Uterus (tissue), 3 donors: ENCODE measurements at regions not wholly inside any gene's neighbourhood (a gene's known extent, or its start where the extent isn't known, plus 50 kb on each side); places are given as distances from the start of the nearest gene placed in this dataset.

Source experiments
- DNase-seq, 2 donors: peaks; one replicate each; pipeline ENCODE4 v3.0.0-alpha.2; 2019 to 2020
- H3K27ac ChIP-seq, 2 donors: fragments of 200-600 bp; sonication (generic); 1 replicate in 1 of 2; 2 replicates in 1 of 2; pipeline ENCODE4 v1.5.1; 2016 to 2018
- H3K27me3 ChIP-seq, 2 donors: fragments of 200-600 bp; sonication (generic); one replicate each; pipeline ENCODE4 v1.5.1; 2018 to 2019; ENCODE audit warnings: control low read depth in 1 of 2
- H3K36me3 ChIP-seq, 2 donors: fragments of 200-600 bp; sonication (generic); one replicate each; pipeline ENCODE4 v1.5.1; 2019; ENCODE audit warnings: control low read depth in 1 of 2
- H3K4me1 ChIP-seq, 2 donors: fragments of 200-600 bp; sonication (generic); one replicate each; pipeline ENCODE4 v1.5.1; 2018 to 2019; ENCODE audit warnings: control low read depth in 1 of 2
- H3K4me3 ChIP-seq, 2 donors: fragments of 200-600 bp; sonication (generic); 1 replicate in 1 of 2; 2 replicates in 1 of 2; pipeline ENCODE4 v1.5.1; 2018 to 2019; ENCODE audit warnings: mild to moderate bottlenecking in 1 of 2
- H3K9me3 ChIP-seq, 2 donors: fragments of 200-600 bp; sonication (generic); one replicate each; pipeline ENCODE4 v1.5.1; 2019; ENCODE audit warnings: control low read depth in 1 of 2
- CTCF ChIP-seq, 4 experiments: fragments of 200-600 bp in 2 of 4; fragments of 450-650 bp in 2 of 4; sonication (generic) in 2 of 4; IDR thresholded peaks; one replicate each; pipeline ENCODE4 v1.5.1; 2016 to 2019; ENCODE audit warnings: antibody characterized with exemption in 4 of 4, mild to moderate bottlenecking in 2 of 4, moderate library complexity in 1 of 4
- POLR2A ChIP-seq, 2 donors: fragments of 450-650 bp; IDR thresholded peaks; one replicate each; pipeline ENCODE4 v1.6.1; 2016; ENCODE audit warnings: antibody characterized with exemption in 2 of 2, mild to moderate bottlenecking in 1 of 2, moderate library complexity in 1 of 2
- intact Hi-C: fragments of 100-400 bp; cut with DNase I; formaldehyde crosslinking; loops from one replicate; pipeline ENCODE4 v1.15.1; 2023; ENCODE audit warnings: low total_unique reads
- donor health status: DM: yes; HTN: yes; CAD: no.

GRCh38 chr1:90362163-90362562 lies 354.9 kb downstream of the BARHL2 start:
- TF ChIP-seq CTCF (IDR thresholded peaks at IDR 0.05), result no peak
- TF ChIP-seq POLR2A (IDR thresholded peaks at IDR 0.05), result no peak
- DNase-seq, result no peak
- H3K4me1 ChIP-seq, result no peaks in the 10 kb centered on the region

GRCh38 chr1:90361026-90361425 lies 356.1 kb downstream of the BARHL2 start:
- DNase-seq, result no peak
- no peaks in the 10 kb centered on the region for H3K9me3 ChIP-seq
- intact Hi-C loops, result no loop called here
- H3K27ac ChIP-seq, result no peak overlapping the region
- H3K36me3 ChIP-seq, result no peaks in the 10 kb centered on the region
- no peak overlapping the region for H3K4me3 ChIP-seq
- TF ChIP-seq CTCF (IDR thresholded peaks at IDR 0.05), result no peak
- no peak for TF ChIP-seq POLR2A (IDR thresholded peaks at IDR 0.05)
- H3K4me1 ChIP-seq, result no peaks in the 10 kb centered on the region
- H3K27me3 ChIP-seq, result no peaks in the 10 kb centered on the region

More at GRCh38 chr1:90362163-90362562, 354.9 kb downstream of the BARHL2 start:
- Histone ChIP-seq H3K27me3 (no peaks in the 10 kb centered on the region), H3K27ac (no peak overlapping the region), H3K9me3 (no peaks in the 10 kb centered on the region), H3K36me3 (no peaks in the 10 kb centered on the region), H3K4me3 (no peak overlapping the region)
- intact Hi-C loops, result no loop called here

- Histone ChIP-seq H3K27me3 (no peaks in the 10 kb centered on the region), H3K4me3 (no peak overlapping the region), H3K9me3 (no peaks in the 10 kb centered on the region), H3K27ac (no peak overlapping the region), H3K36me3 (no peaks in the 10 kb centered on the region), H3K4me1 (no peaks in the 10 kb centered on the region)
- DNase-seq, result no peak
- intact Hi-C loops, result no loop called here
- TF ChIP-seq POLR2A (IDR thresholded peaks at IDR 0.05) (no peak), CTCF (IDR thresholded peaks at IDR 0.05) (no peak)
Measured at GRCh38 chr1:90359994-90360393, 357.1 kb downstream of the BARHL2 start.

GRCh38 chr1:90358448-90358847 lies 358.7 kb downstream of the BARHL2 start:
- no peaks in the 10 kb centered on the region for H3K4me1 ChIP-seq
- TF ChIP-seq POLR2A (IDR thresholded peaks at IDR 0.05) (no peak), CTCF (IDR thresholded peaks at IDR 0.05) (no peak)
- DNase-seq, result no peak
- H3K27ac ChIP-seq, result no peak overlapping the region
- no peak overlapping the region for H3K4me3 ChIP-seq
- H3K27me3 ChIP-seq, result no peaks in the 10 kb centered on the region
- no peaks in the 10 kb centered on the region for H3K36me3 ChIP-seq
- intact Hi-C loops, result no loop called here
- H3K9me3 ChIP-seq, result no peaks in the 10 kb centered on the region

- Histone ChIP-seq H3K36me3 (no peaks in the 10 kb centered on the region), H3K27ac (no peak overlapping the region), H3K27me3 (no peaks in the 10 kb centered on the region), H3K4me3 (no peak overlapping the region), H3K4me1 (no peaks in the 10 kb centered on the region), H3K9me3 (no peaks in the 10 kb centered on the region)
- no peak for DNase-seq
- intact Hi-C loops, result no loop called here
- TF ChIP-seq CTCF (IDR thresholded peaks at IDR 0.05) (no peak), POLR2A (IDR thresholded peaks at IDR 0.05) (no peak)
Measured at GRCh38 chr1:90357995-90358394, 359.1 kb downstream of the BARHL2 start.
